PC-9 (cell line): ENCODE measurements at regions not wholly inside any gene's neighbourhood (a gene's known extent, or its start where the extent isn't known, plus 50 kb on each side); places are given as distances from the start of the nearest gene placed in this dataset.

ENCODE experiments used
- BruUV-seq: library from RNA; stranded (reverse); fragments of 400-500 nt; replicated peaks from 2 replicates; lab custom pipeline; 2021; lab: Mats Ljungman, UMichigan
- CTCF ChIA-PET: fragments of 300-600 bp; sonication (Branson Sonifier 250); formaldehyde crosslinking; loops from one replicate; lab custom pipeline; 2022; ENCODE audit warnings: antibody characterized with exemption; lab: Charles Lee
- POLR2A ChIA-PET: fragments of 300-600 bp; sonication (Branson Sonifier 250); formaldehyde crosslinking; loops from one replicate; lab custom pipeline; 2022; ENCODE audit warnings: antibody characterized with exemption; ENCODE audit not compliant: unreplicated experiment; lab: Charles Lee
- DNase-seq, 2 experiments: peaks; one replicate each; pipeline versions ENCODE4 v3.0.0 to v3.0.0-alpha.2; 2015 to 2022; ENCODE audit warnings: mixed read lengths in 1 of 2
- H2AFZ ChIP-seq: fragments of 200-600 bp; sonication (generic); 2 replicates; pipeline ENCODE4 v1.8.1; 2017; ENCODE audit warnings: antibody characterized with exemption
- H3F3A ChIP-seq: fragments of 200-600 bp; sonication (generic); 2 replicates; pipeline ENCODE4 v1.8.1; 2017; ENCODE audit warnings: antibody characterized with exemption, mild to moderate bottlenecking, low read depth; ENCODE audit not compliant: insufficient read depth
- H3K27ac ChIP-seq: fragments of 200-600 bp; sonication (generic); 2 replicates; pipeline ENCODE4 v1.6.1; 2016; ENCODE audit warnings: mixed run types
- H3K27me3 ChIP-seq: fragments of 200-600 bp; sonication (generic); 2 replicates; pipeline ENCODE4 v1.6.1; 2016; ENCODE audit warnings: low read depth, mixed run types; ENCODE audit not compliant: insufficient read depth
- H3K36me3 ChIP-seq: fragments of 200-600 bp; sonication (generic); 2 replicates; pipeline ENCODE4 v1.6.1; 2016; ENCODE audit warnings: low read depth, mixed run types
- H3K4me1 ChIP-seq: fragments of 200-600 bp; sonication (generic); replicated peaks from 2 replicates; pipeline ENCODE4 v1.6.1; 2016; ENCODE audit warnings: mixed run types; ENCODE audit not compliant: insufficient read depth
- H3K4me2 ChIP-seq: fragments of 200-600 bp; sonication (generic); 2 replicates; pipeline ENCODE4 v1.6.1; 2017; ENCODE audit warnings: mixed run types
- H3K4me3 ChIP-seq: fragments of 200-600 bp; sonication (generic); 2 replicates; pipeline ENCODE4 v1.6.1; 2016; ENCODE audit warnings: mixed run types
- H3K79me2 ChIP-seq: fragments of 200-600 bp; sonication (generic); 2 replicates; pipeline ENCODE4 v1.6.1; 2017; ENCODE audit warnings: low read depth, mixed run types
- H3K9me2 ChIP-seq: fragments of 200-600 bp; sonication (generic); 2 replicates; pipeline ENCODE4 v1.8.1; 2017; ENCODE audit warnings: mild to moderate bottlenecking; ENCODE audit not compliant: insufficient read depth
- H3K9me3 ChIP-seq: fragments of 200-600 bp; sonication (generic); 2 replicates; pipeline ENCODE4 v1.8.1; 2016; ENCODE audit warnings: low read depth; ENCODE audit not compliant: insufficient read depth
- H4K20me1 ChIP-seq: fragments of 200-600 bp; sonication (generic); 2 replicates; pipeline ENCODE4 v1.8.1; 2017; ENCODE audit not compliant: insufficient read depth
- CTCF ChIP-seq: fragments of 200-600 bp; sonication (generic); conservative IDR thresholded peaks from 2 replicates; pipeline ENCODE4 v1.6.1; 2017; ENCODE audit warnings: mixed run types, antibody characterized with exemption, mild to moderate bottlenecking, moderate library complexity
- EZH2 ChIP-seq: fragments of 200-600 bp; sonication (generic); IDR thresholded peaks from 2 replicates; pipeline ENCODE4 v1.8.0; 2017; ENCODE audit warnings: antibody characterized with exemption, low read depth
- intact Hi-C: fragments of 100-400 bp; cut with micrococcal nuclease; formaldehyde crosslinking; loops from one replicate; pipeline ENCODE4 v1.10.0; 2022; ENCODE audit not compliant: unreplicated experiment

- POLR2A ChIA-PET: no interaction called here
These were observed 399.1 kb upstream of the NOX3 start for GRCh38 chr6:155854787-155855186.

GRCh38 chr6:155853011-155853410, 397.4 kb upstream of the NOX3 start:
- Histone ChIP-seq H3K36me3 (no peaks in the 10 kb centered on the region), H3K27ac (no peak overlapping the region), H3K27me3 (no peaks in the 10 kb centered on the region), H3K9me3 (peaks cover 7% of the 10 kb centered on the region; the same call in 1 of the 2 replicates), H3K4me3 (no peak overlapping the region), H3F3A (no peaks in the 10 kb centered on the region), H4K20me1 (no peaks in the 10 kb centered on the region), H3K79me2 (no peaks in the 10 kb centered on the region), H3K9me2 (no peaks in the 10 kb centered on the region; the same call in 1 of the 2 replicates), H3K4me2 (no peak overlapping the region), H3K4me1 (no peaks in the 10 kb centered on the region; the same call in 1 of the 2 replicates), H2AFZ (no peak overlapping the region)
- no TSS peak for BruUV-seq
- intact Hi-C loops: no loop called here
- CTCF ChIA-PET: no interaction called here
- TF ChIP-seq EZH2 (no peak), CTCF (no peak)
- POLR2A ChIA-PET: no interaction called here
- no peak for DNase-seq

More at GRCh38 chr6:155854787-155855186, 399.1 kb upstream of the NOX3 start:
- H3K36me3 ChIP-seq: no peaks in the 10 kb centered on the region
- no peak overlapping the region for H3K4me3 ChIP-seq
- no peak overlapping the region for H2AFZ ChIP-seq
- BruUV-seq: no TSS peak
- no peaks in the 10 kb centered on the region for H3F3A ChIP-seq
- no peaks in the 10 kb centered on the region for H3K27me3 ChIP-seq
- intact Hi-C loops: no loop called here
- H3K9me2 ChIP-seq: no peaks in the 10 kb centered on the region; the same call in 1 of the 2 replicates
- no peak overlapping the region for H3K27ac ChIP-seq
- no peak overlapping the region for H3K4me2 ChIP-seq
- no peak for TF ChIP-seq EZH2
- no peak for TF ChIP-seq CTCF
- no peaks in the 10 kb centered on the region for H3K79me2 ChIP-seq
- no peaks in the 10 kb centered on the region for H4K20me1 ChIP-seq
- H3K9me3 ChIP-seq: peaks cover 9% of the 10 kb centered on the region; the same call in 1 of the 2 replicates
- no peaks in the 10 kb centered on the region; the same call in 1 of the 2 replicates for H3K4me1 ChIP-seq
- CTCF ChIA-PET: no interaction called here
- no peak for DNase-seq

- POLR2A ChIA-PET: no interaction called here
- Histone ChIP-seq H3K27me3 (no peaks in the 10 kb centered on the region), H3K79me2 (no peaks in the 10 kb centered on the region), H3K4me1 (no peaks in the 10 kb centered on the region; the same call in 1 of the 2 replicates), H3K9me3 (peaks cover 6% of the 10 kb centered on the region; the same call in 1 of the 2 replicates), H3F3A (no peaks in the 10 kb centered on the region), H2AFZ (peak overlapping the region; percentile 45; the same call in 1 of the 2 replicates), H4K20me1 (no peaks in the 10 kb centered on the region), H3K4me2 (no peak overlapping the region), H3K4me3 (no peak overlapping the region), H3K9me2 (no peaks in the 10 kb centered on the region; the same call in 1 of the 2 replicates), H3K36me3 (no peaks in the 10 kb centered on the region), H3K27ac (no peak overlapping the region; the same call in 1 of the 2 replicates)
- intact Hi-C loops: no loop called here
- CTCF ChIA-PET: no interaction called here
- no TSS peak for BruUV-seq
- no peak for DNase-seq
- no peak for TF ChIP-seq EZH2
- no peak for TF ChIP-seq CTCF
These were observed 394.8 kb upstream of the NOX3 start for GRCh38 chr6:155850408-155850841.
